Upper lobe of left lung (tissue), 4 donors: ENCODE measurements at regions not wholly inside any gene's neighbourhood (a gene's known extent, or its start where the extent isn't known, plus 50 kb on each side); places are given as distances from the start of the nearest gene placed in this dataset.

Source experiments
- CTCF ChIP-seq, 6 experiments: fragments of 450-650 bp in 4 of 6; fragments of 200-600 bp in 2 of 6; sonication (generic) in 2 of 6; IDR thresholded peaks; one replicate each; pipeline ENCODE4 v1.5.1; 2016 to 2019; ENCODE audit warnings: antibody characterized with exemption in 6 of 6
- EP300 ChIP-seq, 4 donors: sonication (generic); formaldehyde crosslinking; IDR thresholded peaks; one replicate each; pipeline ENCODE4 v1.5.1; 2017; ENCODE audit warnings: antibody characterized with exemption in 4 of 4, control low read depth in 2 of 4
- POLR2A ChIP-seq, 4 donors: fragments of 450-650 bp; IDR thresholded peaks; one replicate each; pipeline ENCODE4 v1.5.1; 2016 to 2017; ENCODE audit warnings: antibody characterized with exemption in 4 of 4, mild to moderate bottlenecking in 2 of 4
- POLR2AphosphoS5 ChIP-seq, 2 donors: sonication (generic); formaldehyde crosslinking; IDR thresholded peaks; one replicate each; pipeline ENCODE4 v1.5.1; 2017; ENCODE audit warnings: antibody characterized with exemption in 2 of 2

- TF ChIP-seq POLR2A (IDR thresholded peaks at IDR 0.05): no peak
- TF ChIP-seq CTCF (IDR thresholded peaks at IDR 0.05): no peak
- TF ChIP-seq POLR2AphosphoS5 (IDR thresholded peaks at IDR 0.05): no peak
- no peak for TF ChIP-seq EP300 (IDR thresholded peaks at IDR 0.05)
These were observed 315.2 kb downstream of the AJAP1 start for GRCh38 chr1:4969556-4970129.
